GM13976 (cell line): ENCODE measurements at regions not wholly inside any gene's neighbourhood (a gene's known extent, or its start where the extent isn't known, plus 50 kb on each side); places are given as distances from the start of the nearest gene placed in this dataset.

Source experiments
- DNase-seq: peaks from one replicate; pipeline ENCODE4 v3.0.0; 2012; ENCODE audit warnings: low spot score
- in situ Hi-C: fragments of 300-500 bp; cut with MboI; formaldehyde crosslinking; loops from one replicate; pipeline ENCODE4 v1.12.0; 2022; ENCODE audit warnings: low sequenced_read_pairs, mixed read lengths, inconsistent platforms; ENCODE audit not compliant: unreplicated experiment
- TF ChIP-seq, protein P1 (sequence below): IDR thresholded peaks from 2 replicates; pipeline ENCODE4 v1.5.1; 2012; ENCODE audit warnings: borderline replicate concordance, mild to moderate bottlenecking; ENCODE audit not compliant: insufficient read depth; ENCODE audit errors: extremely low read depth, missing control alignments, control extremely low read depth

- in situ Hi-C loops, result no loop called here
- TF ChIP-seq, protein P1, sequence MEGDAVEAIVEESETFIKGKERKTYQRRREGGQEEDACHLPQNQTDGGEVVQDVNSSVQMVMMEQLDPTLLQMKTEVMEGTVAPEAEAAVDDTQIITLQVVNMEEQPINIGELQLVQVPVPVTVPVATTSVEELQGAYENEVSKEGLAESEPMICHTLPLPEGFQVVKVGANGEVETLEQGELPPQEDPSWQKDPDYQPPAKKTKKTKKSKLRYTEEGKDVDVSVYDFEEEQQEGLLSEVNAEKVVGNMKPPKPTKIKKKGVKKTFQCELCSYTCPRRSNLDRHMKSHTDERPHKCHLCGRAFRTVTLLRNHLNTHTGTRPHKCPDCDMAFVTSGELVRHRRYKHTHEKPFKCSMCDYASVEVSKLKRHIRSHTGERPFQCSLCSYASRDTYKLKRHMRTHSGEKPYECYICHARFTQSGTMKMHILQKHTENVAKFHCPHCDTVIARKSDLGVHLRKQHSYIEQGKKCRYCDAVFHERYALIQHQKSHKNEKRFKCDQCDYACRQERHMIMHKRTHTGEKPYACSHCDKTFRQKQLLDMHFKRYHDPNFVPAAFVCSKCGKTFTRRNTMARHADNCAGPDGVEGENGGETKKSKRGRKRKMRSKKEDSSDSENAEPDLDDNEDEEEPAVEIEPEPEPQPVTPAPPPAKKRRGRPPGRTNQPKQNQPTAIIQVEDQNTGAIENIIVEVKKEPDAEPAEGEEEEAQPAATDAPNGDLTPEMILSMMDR, result no peak
- no peak for DNase-seq
Observed at GRCh38 chr9:10674586-10674985, 61.8 kb upstream of the PTPRD start.

GRCh38 chr9:10678010-10678409 is 65.2 kb upstream of the PTPRD start:
- TF ChIP-seq, protein P1, result no peak
- in situ Hi-C loops, result no loop called here
- no peak for DNase-seq

DNA sequence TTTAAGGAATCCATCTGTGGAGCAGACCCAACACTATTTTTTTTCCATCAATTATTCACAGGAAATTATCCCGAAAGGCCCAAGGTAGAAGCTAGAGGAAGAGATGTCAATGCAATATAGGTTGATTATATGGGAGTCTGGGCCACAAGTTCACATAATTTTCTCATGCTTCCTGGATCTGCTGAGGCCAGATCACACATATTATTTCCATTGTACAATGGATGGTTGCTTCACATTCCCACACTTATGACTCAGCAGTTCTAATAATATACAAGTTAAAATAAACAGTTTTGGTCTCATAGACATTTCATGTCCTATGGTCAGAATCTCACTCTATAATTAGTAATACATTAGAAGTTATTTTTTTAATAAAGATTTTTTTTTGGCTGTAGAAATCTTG is 66.0 kb upstream of the PTPRD start:
- in situ Hi-C loops, result no loop called here
- no peak for DNase-seq
- TF ChIP-seq, protein P1, result no peak

GRCh38 chr9:10686943-10687342 is 74.1 kb upstream of the PTPRD start:
- in situ Hi-C loops, result no loop called here
- no peak for DNase-seq
- TF ChIP-seq, protein P1, result no peak

GRCh38 chr9:10690546-10690945 is 77.7 kb upstream of the PTPRD start:
- in situ Hi-C loops, result no loop called here
- no peak for DNase-seq
- TF ChIP-seq, protein P1, result no peak

DNA sequence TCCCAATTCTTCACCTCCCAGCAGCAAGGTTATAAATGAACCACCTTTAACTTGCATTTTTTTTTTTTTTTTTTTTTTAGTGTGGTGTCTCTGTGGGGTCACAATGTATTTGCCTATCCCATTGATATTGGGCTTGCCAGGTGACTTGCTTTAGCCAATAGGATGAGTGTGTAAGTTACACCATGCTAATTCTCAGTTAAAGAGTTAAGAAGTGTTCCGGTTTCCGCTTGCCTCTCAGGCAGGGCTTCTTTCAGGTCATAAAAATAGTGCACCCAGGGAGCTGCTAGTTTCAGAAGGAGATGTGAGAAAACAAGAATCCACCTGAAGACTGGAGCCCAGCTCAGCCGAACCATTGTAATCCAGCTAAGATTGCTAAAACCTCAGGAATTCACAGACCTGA is 84.2 kb upstream of the PTPRD start:
- DNase-seq, result no peak
- in situ Hi-C loops, result no loop called here
- TF ChIP-seq, protein P1, result no peak

DNA sequence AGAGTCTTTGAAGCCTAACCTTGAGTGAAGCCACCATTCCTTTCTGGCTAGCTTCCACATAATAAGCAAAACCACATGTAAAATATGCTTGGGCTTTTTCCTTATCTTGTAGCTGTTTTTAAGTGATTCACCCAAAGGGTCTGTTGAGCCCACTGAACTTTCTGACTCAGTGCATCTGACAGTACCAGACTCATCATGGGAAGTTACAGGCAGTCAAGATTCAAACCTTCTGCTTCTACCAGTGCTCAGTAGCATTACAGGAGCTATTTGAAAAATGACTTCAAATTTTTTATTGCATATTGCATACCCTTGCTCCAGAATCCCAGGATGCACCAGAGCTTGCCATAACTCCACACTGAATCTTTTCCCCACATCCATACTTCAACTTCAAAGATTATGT is 87.5 kb upstream of the PTPRD start:
- DNase-seq, result no peak
- in situ Hi-C loops, result no loop called here
- TF ChIP-seq, protein P1, result no peak
